Liver (tissue), 8 donors: ENCODE measurements at regions not wholly inside any gene's neighbourhood (a gene's known extent, or its start where the extent isn't known, plus 50 kb on each side); places are given as distances from the start of the nearest gene placed in this dataset.

Source experiments
- DNase-seq: peaks from one replicate; pipeline ENCODE4 v3.0.0-alpha.2; 2017; ENCODE audit warnings: low spot score
- H3K27ac ChIP-seq, 2 donors: one replicate each; pipeline ENCODE4 v1.7.0; 2013; ENCODE audit warnings: inconsistent platforms in 2 of 2, low read length in 2 of 2, control low read depth in 1 of 2, low read depth in 1 of 2, mild to moderate bottlenecking in 1 of 2
- H3K27me3 ChIP-seq, 4 donors: one replicate each; pipeline versions ENCODE4 v1.6.1 to v1.7.0; 2013; ENCODE audit warnings: low read length in 3 of 4, inconsistent platforms in 1 of 4, mild to moderate bottlenecking in 1 of 4, moderate library complexity in 1 of 4; ENCODE audit not compliant: control insufficient read depth in 4 of 4, insufficient read depth in 4 of 4
- H3K36me3 ChIP-seq, 4 donors: one replicate each; pipeline versions ENCODE4 v1.6.1 to v1.7.0; 2013; ENCODE audit warnings: low read length in 3 of 4, mild to moderate bottlenecking in 3 of 4, low read depth in 1 of 4, moderate library complexity in 1 of 4; ENCODE audit not compliant: control insufficient read depth in 4 of 4, insufficient read depth in 3 of 4
- H3K4me1 ChIP-seq, 4 donors: one replicate each; pipeline versions ENCODE4 v1.6.1 to v1.7.0; 2013; ENCODE audit warnings: low read length in 3 of 4, mild to moderate bottlenecking in 3 of 4, moderate library complexity in 1 of 4; ENCODE audit not compliant: control insufficient read depth in 4 of 4, insufficient read depth in 4 of 4
- H3K4me3 ChIP-seq, 3 donors: one replicate each; pipeline versions ENCODE4 v1.6.1 to v1.7.0; 2013; ENCODE audit warnings: low read length in 3 of 3, control low read depth in 1 of 3, low read depth in 1 of 3, mild to moderate bottlenecking in 1 of 3
- H3K9ac ChIP-seq, 2 donors: one replicate each; pipeline ENCODE4 v1.7.0; 2013; ENCODE audit warnings: low read length in 2 of 2, mild to moderate bottlenecking in 2 of 2, moderate library complexity in 2 of 2, control low read depth in 1 of 2, low read depth in 1 of 2
- H3K9me3 ChIP-seq, 4 donors: one replicate each; pipeline versions ENCODE4 v1.6.1 to v1.7.0; 2013; ENCODE audit warnings: low read length in 3 of 4; ENCODE audit not compliant: control insufficient read depth in 4 of 4
- FOXA2 ChIP-seq: IDR thresholded peaks from 2 replicates; pipeline ENCODE4 v1.6.1; 2016; ENCODE audit warnings: antibody characterized with exemption
- GABPA ChIP-seq, 2 donors: IDR thresholded peaks in 1 of 2; conservative IDR thresholded peaks in 1 of 2; 2 replicates each; pipeline ENCODE4 v1.6.1; 2016; ENCODE audit warnings: antibody characterized with exemption in 2 of 2, mild to moderate bottlenecking in 1 of 2, moderate library complexity in 1 of 2
- HNF4G ChIP-seq: IDR thresholded peaks from 2 replicates; pipeline ENCODE4 v1.6.1; 2016; ENCODE audit warnings: antibody characterized with exemption
- NR2F2 ChIP-seq: IDR thresholded peaks from 2 replicates; pipeline ENCODE4 v1.6.1; 2016; ENCODE audit warnings: antibody characterized with exemption
- RAD21 ChIP-seq, 2 donors: IDR thresholded peaks; 2 replicates each; pipeline ENCODE4 v1.6.1; 2016; ENCODE audit warnings: antibody characterized with exemption in 2 of 2, mild to moderate bottlenecking in 2 of 2
- RXRA ChIP-seq, 2 donors: IDR thresholded peaks; 2 replicates each; pipeline ENCODE4 v1.6.1; 2017 to 2018; ENCODE audit warnings: antibody characterized with exemption in 2 of 2, mild to moderate bottlenecking in 1 of 2
- SP1 ChIP-seq: IDR thresholded peaks from 2 replicates; pipeline ENCODE4 v1.6.1; 2018; ENCODE audit warnings: antibody characterized with exemption, mild to moderate bottlenecking
- WGBS: extraction: QIAGEN DNeasy Blood & Tissue Kit; methylation state at CpG from one replicate; pipeline ENCODE4 v1.1.7; 2013; 5-methylcytosine and 5-hydroxymethylcytosine counted together
- TF ChIP-seq, protein P1 (sequence below): fragments of 150-350 bp; IDR thresholded peaks from 2 replicates; pipeline ENCODE4 v1.5.1; 2017; ENCODE audit warnings: improper control_type of control experiment, low read depth, low read length; ENCODE audit not compliant: missing input control
- TF ChIP-seq, protein P2 (sequence below): IDR thresholded peaks from 2 replicates; pipeline ENCODE4 v1.6.1; 2016; ENCODE audit warnings: antibody characterized with exemption
- TF ChIP-seq, protein P3 (sequence below): IDR thresholded peaks from 2 replicates; pipeline ENCODE4 v1.6.1; 2016; ENCODE audit warnings: antibody characterized with exemption, mild to moderate bottlenecking
- TF ChIP-seq, protein P4 (sequence below): IDR thresholded peaks from 2 replicates; pipeline ENCODE4 v1.6.1; 2016; ENCODE audit warnings: antibody characterized with exemption
- donor health status: healthy.
- donor health status: healthy.
- donor health status: healthy.
- donor health status: healthy.
- donor health status: healthy.

DNA sequence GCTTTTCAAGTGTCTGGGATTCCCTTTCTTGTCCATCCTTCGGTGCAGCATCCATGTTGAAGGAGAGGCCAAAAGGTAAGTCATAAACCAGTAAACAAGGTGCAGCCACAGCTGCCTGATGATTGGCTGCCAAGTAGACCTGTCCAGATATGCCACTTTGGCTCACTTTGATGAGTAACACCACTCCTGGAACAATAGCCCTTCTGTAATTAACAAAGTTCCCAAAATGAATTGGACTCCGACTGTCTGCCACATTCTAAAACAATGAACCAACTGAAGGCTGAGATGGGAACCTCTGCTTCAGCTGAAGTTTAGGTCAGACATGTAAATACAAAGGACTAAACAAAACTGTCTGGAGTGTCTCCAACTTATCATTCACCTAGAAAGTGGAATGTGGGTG, 82.2 kb upstream of the LGALSL start (continued):
- TF ChIP-seq, protein P1, sequence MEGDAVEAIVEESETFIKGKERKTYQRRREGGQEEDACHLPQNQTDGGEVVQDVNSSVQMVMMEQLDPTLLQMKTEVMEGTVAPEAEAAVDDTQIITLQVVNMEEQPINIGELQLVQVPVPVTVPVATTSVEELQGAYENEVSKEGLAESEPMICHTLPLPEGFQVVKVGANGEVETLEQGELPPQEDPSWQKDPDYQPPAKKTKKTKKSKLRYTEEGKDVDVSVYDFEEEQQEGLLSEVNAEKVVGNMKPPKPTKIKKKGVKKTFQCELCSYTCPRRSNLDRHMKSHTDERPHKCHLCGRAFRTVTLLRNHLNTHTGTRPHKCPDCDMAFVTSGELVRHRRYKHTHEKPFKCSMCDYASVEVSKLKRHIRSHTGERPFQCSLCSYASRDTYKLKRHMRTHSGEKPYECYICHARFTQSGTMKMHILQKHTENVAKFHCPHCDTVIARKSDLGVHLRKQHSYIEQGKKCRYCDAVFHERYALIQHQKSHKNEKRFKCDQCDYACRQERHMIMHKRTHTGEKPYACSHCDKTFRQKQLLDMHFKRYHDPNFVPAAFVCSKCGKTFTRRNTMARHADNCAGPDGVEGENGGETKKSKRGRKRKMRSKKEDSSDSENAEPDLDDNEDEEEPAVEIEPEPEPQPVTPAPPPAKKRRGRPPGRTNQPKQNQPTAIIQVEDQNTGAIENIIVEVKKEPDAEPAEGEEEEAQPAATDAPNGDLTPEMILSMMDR = no peak
- TF ChIP-seq FOXA2 = no peak

GRCh38 chr2:64374686-64375085, 79.3 kb upstream of the LGALSL start:
- TF ChIP-seq, protein P2, sequence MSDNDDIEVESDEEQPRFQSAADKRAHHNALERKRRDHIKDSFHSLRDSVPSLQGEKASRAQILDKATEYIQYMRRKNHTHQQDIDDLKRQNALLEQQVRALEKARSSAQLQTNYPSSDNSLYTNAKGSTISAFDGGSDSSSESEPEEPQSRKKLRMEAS = no peak
- TF ChIP-seq, protein P3, sequence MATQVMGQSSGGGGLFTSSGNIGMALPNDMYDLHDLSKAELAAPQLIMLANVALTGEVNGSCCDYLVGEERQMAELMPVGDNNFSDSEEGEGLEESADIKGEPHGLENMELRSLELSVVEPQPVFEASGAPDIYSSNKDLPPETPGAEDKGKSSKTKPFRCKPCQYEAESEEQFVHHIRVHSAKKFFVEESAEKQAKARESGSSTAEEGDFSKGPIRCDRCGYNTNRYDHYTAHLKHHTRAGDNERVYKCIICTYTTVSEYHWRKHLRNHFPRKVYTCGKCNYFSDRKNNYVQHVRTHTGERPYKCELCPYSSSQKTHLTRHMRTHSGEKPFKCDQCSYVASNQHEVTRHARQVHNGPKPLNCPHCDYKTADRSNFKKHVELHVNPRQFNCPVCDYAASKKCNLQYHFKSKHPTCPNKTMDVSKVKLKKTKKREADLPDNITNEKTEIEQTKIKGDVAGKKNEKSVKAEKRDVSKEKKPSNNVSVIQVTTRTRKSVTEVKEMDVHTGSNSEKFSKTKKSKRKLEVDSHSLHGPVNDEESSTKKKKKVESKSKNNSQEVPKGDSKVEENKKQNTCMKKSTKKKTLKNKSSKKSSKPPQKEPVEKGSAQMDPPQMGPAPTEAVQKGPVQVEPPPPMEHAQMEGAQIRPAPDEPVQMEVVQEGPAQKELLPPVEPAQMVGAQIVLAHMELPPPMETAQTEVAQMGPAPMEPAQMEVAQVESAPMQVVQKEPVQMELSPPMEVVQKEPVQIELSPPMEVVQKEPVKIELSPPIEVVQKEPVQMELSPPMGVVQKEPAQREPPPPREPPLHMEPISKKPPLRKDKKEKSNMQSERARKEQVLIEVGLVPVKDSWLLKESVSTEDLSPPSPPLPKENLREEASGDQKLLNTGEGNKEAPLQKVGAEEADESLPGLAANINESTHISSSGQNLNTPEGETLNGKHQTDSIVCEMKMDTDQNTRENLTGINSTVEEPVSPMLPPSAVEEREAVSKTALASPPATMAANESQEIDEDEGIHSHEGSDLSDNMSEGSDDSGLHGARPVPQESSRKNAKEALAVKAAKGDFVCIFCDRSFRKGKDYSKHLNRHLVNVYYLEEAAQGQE = no peak
- TF ChIP-seq HNF4G (no peak), SP1 (no peak), GABPA (IDR thresholded peaks at IDR 0.05 in 1 of 2, conservative IDR thresholded peaks at IDR 0.05 in 1 of 2) (no peak), FOXA2 (no peak), RXRA (IDR thresholded peaks at IDR 0.05) (no peak), NR2F2 (no peak), RAD21 (IDR thresholded peaks at IDR 0.05) (no peak)
- TF ChIP-seq, protein P1 = no peak
- TF ChIP-seq, protein P4, sequence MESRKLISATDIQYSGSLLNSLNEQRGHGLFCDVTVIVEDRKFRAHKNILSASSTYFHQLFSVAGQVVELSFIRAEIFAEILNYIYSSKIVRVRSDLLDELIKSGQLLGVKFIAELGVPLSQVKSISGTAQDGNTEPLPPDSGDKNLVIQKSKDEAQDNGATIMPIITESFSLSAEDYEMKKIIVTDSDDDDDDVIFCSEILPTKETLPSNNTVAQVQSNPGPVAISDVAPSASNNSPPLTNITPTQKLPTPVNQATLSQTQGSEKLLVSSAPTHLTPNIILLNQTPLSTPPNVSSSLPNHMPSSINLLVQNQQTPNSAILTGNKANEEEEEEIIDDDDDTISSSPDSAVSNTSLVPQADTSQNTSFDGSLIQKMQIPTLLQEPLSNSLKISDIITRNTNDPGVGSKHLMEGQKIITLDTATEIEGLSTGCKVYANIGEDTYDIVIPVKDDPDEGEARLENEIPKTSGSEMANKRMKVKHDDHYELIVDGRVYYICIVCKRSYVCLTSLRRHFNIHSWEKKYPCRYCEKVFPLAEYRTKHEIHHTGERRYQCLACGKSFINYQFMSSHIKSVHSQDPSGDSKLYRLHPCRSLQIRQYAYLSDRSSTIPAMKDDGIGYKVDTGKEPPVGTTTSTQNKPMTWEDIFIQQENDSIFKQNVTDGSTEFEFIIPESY = no peak
- peaks cover 0 to 10% (median under 1%) of the 10 kb centered on the region in 4 donors for H3K4me1 ChIP-seq
- H3K27me3 ChIP-seq = no peaks in the 10 kb centered on the region
- H3K4me3 ChIP-seq = no peak overlapping the region
- no peak overlapping the region for H3K9ac ChIP-seq
- H3K9me3 ChIP-seq = no peaks in the 10 kb centered on the region
- no peaks in the 10 kb centered on the region for H3K36me3 ChIP-seq
- DNase-seq = no peak
- WGBS = 36% methylated on average over 4 of the region's 4 CpGs
- no peak overlapping the region for H3K27ac ChIP-seq
